B cell (primary cell): ENCODE measurements at regions not wholly inside any gene's neighbourhood (a gene's known extent, or its start where the extent isn't known, plus 50 kb on each side); places are given as distances from the start of the nearest gene placed in this dataset.

Source experiments
- EZH2 ChIP-seq: IDR thresholded peaks from 2 replicates; pipeline ENCODE4 v1.6.1; 2012; ENCODE audit warnings: borderline replicate concordance, low read depth, mild to moderate bottlenecking, moderate library complexity, low read length; ENCODE audit not compliant: insufficient read depth, poor library complexity, severe bottlenecking
- TF ChIP-seq, protein P1 (sequence below): fragments of 200-600 bp; IDR thresholded peaks from one replicate; pipeline ENCODE4 v1.8.0; 2022; ENCODE audit warnings: antibody characterized with exemption, mild to moderate bottlenecking

DNA sequence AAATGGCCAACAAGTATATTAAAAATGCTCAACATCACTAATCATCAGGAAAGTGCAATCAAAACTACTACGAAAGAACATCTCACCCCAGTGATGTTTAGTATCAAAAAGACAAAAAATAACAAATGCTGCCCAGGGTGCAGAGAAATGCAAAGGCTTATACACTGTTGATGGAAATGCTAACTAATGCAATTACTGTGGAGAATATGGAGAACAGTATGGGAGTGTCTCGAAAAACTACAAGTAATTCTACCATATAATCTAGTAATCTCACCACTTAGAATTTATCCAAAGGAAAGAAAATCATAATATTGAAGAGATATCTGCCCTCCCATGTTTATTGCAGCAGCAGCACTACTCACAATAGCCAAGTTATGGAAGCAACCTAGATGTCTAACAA lies 246.5 kb upstream of the VLDLR start:
- TF ChIP-seq, protein P1, sequence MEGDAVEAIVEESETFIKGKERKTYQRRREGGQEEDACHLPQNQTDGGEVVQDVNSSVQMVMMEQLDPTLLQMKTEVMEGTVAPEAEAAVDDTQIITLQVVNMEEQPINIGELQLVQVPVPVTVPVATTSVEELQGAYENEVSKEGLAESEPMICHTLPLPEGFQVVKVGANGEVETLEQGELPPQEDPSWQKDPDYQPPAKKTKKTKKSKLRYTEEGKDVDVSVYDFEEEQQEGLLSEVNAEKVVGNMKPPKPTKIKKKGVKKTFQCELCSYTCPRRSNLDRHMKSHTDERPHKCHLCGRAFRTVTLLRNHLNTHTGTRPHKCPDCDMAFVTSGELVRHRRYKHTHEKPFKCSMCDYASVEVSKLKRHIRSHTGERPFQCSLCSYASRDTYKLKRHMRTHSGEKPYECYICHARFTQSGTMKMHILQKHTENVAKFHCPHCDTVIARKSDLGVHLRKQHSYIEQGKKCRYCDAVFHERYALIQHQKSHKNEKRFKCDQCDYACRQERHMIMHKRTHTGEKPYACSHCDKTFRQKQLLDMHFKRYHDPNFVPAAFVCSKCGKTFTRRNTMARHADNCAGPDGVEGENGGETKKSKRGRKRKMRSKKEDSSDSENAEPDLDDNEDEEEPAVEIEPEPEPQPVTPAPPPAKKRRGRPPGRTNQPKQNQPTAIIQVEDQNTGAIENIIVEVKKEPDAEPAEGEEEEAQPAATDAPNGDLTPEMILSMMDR = no peak
- TF ChIP-seq EZH2 = no peak
